Stimulated activated CD4-positive, alpha-beta T cell treated with anti-CD3 and anti-CD28 coated beads, Interleukin-2, amount 100 ng/mL, for 48 hours (primary cell): ENCODE measurements at regions not wholly inside any gene's neighbourhood (a gene's known extent, or its start where the extent isn't known, plus 50 kb on each side); places are given as distances from the start of the nearest gene placed in this dataset.

Experiments used
- DNase-seq, 2 donors: peaks; one replicate each; pipeline ENCODE4 v3.0.0-alpha.2; 2020

DNA sequence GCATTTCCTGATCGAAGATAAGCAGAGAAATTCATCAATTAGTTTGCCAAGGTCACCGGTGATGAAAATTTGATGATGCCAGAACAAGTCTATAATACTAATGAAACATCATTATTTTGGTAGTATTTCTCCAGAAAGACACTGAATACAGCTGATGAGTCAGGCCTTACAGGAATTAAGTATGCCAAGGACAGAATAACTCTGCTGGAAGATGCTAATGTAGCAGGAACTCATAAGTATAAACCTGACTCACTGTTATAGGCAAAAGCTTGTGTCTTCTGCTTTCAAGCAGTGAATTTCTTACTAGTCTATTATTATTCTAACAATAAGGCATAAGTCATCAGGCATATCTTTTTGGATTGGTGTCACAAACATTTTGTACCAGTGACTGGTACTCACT, 1825.1 kb upstream of the IGFBP7 start:
- no peak for DNase-seq

DNA sequence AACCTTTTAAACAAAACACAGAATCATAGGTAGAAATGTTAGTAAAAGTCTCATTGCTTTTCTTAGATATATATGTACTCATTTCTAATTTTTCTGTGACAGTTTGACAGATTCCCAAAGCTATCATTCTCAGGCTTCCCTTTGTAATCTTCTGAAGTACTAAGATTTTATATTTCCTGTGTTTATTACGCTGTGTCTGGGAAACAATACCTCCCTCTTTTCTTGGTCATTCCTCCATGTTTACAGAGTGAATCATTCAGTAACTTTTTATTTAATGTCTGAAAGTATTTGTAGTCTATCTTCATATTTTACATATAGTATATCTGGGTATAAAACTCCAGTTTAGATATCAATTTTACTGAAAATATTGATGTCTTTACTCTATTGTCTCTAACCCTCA, 1826.3 kb upstream of the IGFBP7 start:
- no peak for DNase-seq

DNA sequence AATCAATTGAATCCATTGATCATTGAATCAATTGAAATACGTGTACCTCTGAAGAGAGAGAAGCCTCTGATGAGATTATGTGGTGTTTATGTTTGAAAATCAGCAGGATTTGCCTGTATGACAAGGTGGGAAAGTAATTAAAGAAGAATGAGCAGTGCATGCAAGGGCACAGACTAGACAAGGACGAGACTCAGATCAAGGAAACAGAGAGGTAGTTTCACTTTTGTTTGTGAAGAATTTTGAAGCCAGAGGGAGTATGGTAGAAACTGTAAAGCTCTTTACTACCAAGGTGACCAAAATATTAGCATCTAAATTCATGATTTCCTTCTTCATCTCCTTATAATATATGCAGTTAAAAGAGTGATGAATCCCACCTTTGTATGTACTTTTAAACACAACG, 1830.0 kb upstream of the IGFBP7 start:
- DNase-seq, result no peak

GRCh38 chr4:58941286-58941685, 1831.1 kb upstream of the IGFBP7 start:
- DNase-seq, result no peak

DNA sequence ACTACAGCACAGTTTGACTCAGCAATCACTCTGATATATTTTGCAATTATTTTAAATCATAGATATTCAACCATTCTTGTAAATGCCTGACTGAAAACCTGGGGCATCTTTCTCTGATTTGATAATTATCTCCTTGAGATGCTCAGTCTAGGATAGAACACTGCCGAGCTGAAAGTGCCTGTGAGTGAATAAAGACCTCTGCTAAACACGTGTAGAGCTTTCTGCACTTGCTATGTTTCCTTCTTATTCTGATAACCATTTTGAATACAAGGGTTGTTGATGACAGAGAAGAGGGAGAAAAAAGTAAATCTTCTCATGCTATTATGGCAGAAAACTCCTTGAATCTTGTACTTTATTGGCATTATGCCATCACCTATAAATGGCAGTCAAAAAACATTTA, 1843.4 kb upstream of the IGFBP7 start:
- no peak for DNase-seq

- no peak for DNase-seq
Measured at GRCh38 chr4:58957711-58958110, 1847.5 kb upstream of the IGFBP7 start.

DNA sequence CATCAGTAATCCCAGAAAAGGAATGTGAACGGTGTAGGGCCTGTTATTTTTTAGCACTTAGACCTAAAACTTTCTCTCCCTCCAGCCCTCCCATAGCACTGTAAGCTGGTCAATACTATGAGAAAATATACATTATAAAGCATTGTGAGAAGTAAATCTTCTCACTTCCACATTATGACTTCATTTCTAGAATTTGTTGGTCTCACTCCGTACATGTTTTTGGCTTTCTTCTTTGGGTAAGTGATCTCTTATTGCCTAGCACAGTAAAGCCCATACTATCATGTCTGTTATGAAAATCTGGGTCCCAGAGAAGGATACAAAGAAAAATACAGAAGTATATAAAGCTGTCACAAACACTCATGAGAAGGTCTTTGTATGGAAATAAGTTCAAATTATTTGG, 1851.1 kb upstream of the IGFBP7 start:
- no peak for DNase-seq

DNA sequence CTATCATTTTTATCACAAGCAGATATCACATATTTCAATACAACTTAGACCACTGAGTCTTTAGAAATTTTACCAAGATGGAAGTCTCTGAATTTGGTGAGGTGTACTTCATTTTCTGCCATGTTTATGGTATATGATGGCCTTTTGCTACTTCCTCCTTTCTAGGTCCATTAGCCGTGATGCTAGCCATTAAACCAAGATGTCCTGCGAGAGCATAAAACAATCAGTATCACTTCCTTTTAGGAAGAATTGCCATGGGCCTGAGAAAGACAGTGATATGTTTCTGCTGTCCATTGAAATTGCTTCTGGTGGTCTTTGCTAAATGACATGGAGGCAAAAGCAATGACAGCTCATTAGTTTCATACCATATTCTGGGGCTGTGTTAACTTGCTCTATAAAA, 1851.7 kb upstream of the IGFBP7 start:
- DNase-seq, result no peak

GRCh38 chr4:58962424-58962823, 1852.2 kb upstream of the IGFBP7 start:
- DNase-seq, result no peak

- DNase-seq, result no peak
Measured at GRCh38 chr4:58981828-58982227, 1871.6 kb upstream of the IGFBP7 start.

GRCh38 chr4:58983887-58984286, 1873.7 kb upstream of the IGFBP7 start:
- DNase-seq, result no peak

- no peak for DNase-seq
Measured at GRCh38 chr4:59002148-59002547, 1892.0 kb upstream of the IGFBP7 start.

- DNase-seq, result no peak
Measured at GRCh38 chr4:59024257-59024656, 1914.1 kb upstream of the IGFBP7 start.

- no peak for DNase-seq
Measured at GRCh38 chr4:59037812-59038211, 1927.6 kb upstream of the IGFBP7 start.

DNA sequence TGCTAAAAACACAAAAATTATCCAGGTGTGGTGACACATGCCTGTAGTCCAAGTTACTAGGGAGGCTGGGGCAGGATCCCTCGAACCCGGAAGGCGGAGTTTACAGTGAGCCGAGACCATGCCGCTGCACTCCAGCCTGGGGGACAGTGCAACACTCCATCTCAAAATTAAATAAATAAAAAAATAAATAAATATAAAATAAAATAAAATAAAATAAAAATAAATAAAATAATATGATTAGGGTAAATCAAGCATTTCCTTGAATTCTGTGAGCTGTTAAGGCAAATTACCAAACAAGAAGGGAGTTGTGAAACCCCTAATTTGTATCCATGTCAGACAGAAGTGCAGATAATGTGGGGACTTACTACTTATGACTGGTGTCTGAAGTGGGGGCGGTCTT, 1928.9 kb upstream of the IGFBP7 start:
- no peak for DNase-seq

- DNase-seq, result no peak
Measured at GRCh38 chr4:59044286-59044900, 1934.2 kb upstream of the IGFBP7 start.

DNA sequence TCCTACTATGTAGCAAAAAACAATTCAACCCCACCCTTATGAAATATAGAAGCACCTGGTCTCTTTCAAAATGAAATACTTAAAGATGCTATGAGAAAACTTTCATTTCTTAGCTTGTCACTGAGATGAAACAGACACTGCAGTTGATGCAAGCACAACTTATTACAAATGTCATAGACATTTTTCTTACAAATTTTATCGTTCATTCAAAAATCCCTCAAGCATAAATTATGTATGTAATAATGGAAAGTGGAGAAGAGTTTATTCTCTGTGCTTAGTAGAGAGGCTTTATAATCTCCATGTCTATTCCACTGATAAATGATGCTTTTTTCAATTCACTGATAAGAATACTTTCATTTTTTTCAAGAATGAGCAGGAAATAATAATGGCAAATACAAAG, 1943.9 kb upstream of the IGFBP7 start:
- no peak for DNase-seq

DNA sequence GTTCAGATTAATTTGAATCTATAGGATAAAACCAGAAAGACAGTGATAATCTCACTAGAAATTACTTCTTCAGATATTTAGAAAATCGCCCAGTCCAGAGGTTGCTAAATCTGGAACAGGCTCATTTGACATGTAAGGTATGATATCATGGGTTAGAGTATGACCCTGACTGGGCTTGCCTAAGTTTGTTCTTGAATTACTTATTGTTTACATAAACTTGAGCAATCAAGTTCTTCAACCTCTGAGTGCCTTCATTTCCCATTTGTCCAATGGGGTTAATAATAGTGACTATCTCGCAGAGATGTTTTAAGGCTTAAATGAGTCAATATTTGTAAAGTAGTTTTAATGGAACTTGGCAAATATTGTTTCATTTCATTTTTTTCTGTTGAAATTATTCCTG, 1947.6 kb upstream of the IGFBP7 start:
- no peak for DNase-seq

GRCh38 chr4:59058543-59058942, 1948.4 kb upstream of the IGFBP7 start:
- DNase-seq, result no peak

GRCh38 chr4:59060002-59060846, 1950.0 kb upstream of the IGFBP7 start:
- no peak for DNase-seq

DNA sequence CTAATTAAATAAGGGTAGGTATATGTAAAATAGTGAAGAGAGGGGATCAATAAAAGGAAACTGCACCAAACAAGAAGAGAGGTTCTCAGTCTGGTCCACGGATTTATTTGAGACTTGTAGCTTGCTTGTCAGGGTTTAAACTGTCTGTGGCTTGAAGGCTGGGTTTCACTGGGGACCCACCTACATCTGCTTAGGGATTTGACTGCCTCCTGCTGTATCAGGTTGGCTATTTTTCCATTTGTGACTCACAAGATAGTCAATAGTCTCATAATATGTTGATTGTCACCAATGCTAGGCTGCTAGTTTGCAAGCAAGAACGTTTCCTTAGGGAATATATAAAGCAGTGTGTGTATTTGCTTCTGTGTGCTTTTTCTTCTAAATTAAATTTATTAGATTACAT, 1950.7 kb upstream of the IGFBP7 start:
- no peak for DNase-seq

- DNase-seq, result no peak
Measured at GRCh38 chr4:59063015-59063720, 1953.0 kb upstream of the IGFBP7 start.

GRCh38 chr4:59068722-59069418, 1958.7 kb upstream of the IGFBP7 start:
- no peak for DNase-seq
